CD4-positive, alpha-beta T cell treated with Interleukin-17A for 4 hours (primary cell): ENCODE measurements at regions not wholly inside any gene's neighbourhood (a gene's known extent, or its start where the extent isn't known, plus 50 kb on each side); places are given as distances from the start of the nearest gene placed in this dataset.

Source experiments
- DNase-seq: peaks from one replicate; pipeline ENCODE4 v3.0.0-alpha.2; 2020; ENCODE audit warnings: mixed read lengths

- no peak for DNase-seq
These were observed 151.2 kb upstream of the TNR start for GRCh38 chr1:175894581-175894980.

GRCh38 chr1:175893192-175893591, 149.8 kb upstream of the TNR start:
- no peak for DNase-seq

- DNase-seq: no peak
These were observed 149.3 kb upstream of the TNR start for GRCh38 chr1:175892686-175893085.

DNA sequence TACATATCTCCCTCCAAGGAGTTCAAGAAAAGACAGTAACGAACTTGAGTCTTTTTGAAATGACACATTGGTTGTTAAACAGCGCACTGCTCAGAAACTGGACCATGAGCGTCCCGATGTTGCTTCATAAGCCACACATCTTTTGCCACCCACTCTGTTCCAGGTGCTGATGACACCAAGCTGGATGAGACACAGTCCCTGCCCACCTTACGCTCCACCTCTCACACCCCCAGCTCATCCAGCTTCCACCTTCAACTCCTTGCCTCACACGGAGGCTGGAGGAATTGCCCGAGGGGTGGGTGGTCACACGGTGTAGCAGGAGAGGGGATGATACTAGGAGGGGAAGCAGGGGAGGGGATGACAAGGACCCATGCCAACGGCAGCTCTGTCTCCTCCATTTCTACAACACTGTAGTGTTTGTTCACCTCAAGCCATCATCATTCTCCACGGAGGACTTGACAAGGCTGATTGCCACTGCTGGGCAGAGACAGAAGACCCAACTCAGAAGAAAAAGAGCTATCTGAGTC, 148.5 kb upstream of the TNR start:
- DNase-seq: no peak

GRCh38 chr1:175890958-175891357, 147.6 kb upstream of the TNR start:
- no peak for DNase-seq

DNA sequence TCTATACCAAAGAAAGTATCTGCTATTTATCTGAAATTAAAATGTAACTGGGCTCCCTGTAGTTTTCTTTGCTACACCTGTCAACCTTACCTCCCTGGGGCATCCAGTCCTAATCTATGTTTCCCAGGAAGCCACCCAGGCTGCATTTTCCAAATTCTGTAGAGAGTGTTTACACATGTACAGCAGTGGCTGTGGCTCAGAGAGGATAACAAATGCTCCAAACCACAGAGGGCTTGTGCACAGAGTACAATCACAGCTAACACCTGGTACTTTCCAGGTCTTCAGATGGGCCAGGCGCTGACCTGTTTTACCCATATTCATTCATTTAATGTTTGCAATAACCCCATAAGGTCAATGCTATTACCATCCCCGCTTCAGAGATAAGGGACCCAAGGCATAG, 146.5 kb upstream of the TNR start:
- DNase-seq: no peak

DNA sequence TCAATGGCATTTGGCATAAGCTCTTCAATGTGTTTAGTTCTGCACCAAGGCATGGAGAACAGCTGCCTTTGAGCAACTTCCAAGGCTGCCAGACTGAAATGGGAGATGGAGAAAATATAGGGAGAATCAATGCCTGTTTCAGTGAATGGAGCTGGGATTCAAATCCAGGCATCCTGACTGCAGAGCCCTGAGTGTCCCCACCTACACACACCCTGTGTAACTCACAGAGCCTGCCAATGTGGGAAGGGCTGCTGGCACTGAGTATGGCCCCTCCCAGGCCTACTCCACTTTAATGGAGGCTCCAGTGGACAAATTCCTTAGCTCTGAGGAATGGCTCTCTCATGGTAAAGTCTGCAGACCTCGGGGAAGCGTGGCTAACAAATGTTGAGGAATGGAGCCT, 145.6 kb upstream of the TNR start:
- no peak for DNase-seq

DNA sequence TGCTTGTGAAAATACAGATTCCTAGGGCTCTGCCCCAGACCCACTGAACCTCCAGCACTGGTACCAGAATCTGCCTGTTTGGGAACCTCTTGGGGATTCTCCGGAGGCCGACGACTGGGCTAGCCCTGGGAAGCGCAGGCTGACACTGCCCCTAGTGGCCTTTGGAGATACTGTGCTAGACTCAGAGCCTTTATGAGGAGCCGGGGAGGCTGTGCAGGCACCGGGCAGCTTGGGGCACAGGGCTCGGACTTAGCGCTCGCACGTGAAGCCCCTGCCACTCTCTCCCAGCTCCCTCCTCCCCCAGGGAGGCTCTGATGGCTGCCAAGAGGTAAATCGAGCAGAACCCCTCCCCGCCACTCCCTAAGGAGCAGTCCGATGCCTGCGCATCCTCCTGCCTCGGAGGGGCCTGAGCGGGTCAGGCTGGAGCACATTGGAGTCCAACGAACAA, 144.6 kb upstream of the TNR start:
- DNase-seq: peak; percentile 11

DNA sequence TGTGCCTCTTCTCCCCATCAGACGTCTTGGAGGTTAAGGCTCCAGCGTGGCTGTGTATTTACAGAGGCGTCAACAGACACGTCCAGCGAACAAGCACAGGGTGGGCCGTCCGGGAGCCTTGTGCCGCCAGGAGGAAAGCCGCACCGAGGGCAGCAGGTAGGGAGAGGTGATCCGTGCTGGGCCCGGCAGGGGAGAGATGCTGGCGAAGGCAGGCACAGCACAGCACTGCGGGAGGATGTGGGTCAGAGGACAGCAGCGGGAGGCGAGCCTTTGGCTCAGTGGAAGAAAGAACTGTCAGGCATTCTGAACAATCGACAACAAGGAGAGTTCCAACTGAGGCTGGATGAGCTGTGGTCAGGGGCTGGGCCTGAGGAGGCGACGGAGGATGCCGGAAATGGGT, 144.1 kb upstream of the TNR start:
- DNase-seq: no peak

GRCh38 chr1:175885326-175885725, 141.9 kb upstream of the TNR start:
- DNase-seq: no peak

GRCh38 chr1:175884369-175884768, 141.0 kb upstream of the TNR start:
- DNase-seq: no peak

DNA sequence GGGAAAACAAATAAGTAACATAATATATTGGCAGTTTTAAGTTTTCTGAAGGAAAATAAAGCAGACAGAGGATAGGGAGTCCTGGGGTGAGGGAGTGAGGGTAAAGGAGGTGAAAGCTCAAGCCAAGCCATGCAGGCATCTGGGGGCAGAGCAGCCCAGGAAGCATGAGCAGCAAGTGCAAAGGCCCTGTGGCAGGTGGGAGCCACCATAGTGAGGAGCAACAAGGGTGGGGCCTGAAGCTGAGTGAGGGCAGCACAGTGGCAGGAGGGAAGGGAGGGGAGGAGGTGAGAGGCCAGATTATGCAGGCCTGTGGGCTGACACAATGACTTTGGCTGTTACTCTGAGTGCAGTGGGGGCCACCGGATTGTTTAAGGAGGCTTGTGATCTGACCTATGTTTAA, 138.8 kb upstream of the TNR start:
- no peak for DNase-seq

GRCh38 chr1:175881246-175881976, 138.0 kb upstream of the TNR start:
- DNase-seq: no peak

DNA sequence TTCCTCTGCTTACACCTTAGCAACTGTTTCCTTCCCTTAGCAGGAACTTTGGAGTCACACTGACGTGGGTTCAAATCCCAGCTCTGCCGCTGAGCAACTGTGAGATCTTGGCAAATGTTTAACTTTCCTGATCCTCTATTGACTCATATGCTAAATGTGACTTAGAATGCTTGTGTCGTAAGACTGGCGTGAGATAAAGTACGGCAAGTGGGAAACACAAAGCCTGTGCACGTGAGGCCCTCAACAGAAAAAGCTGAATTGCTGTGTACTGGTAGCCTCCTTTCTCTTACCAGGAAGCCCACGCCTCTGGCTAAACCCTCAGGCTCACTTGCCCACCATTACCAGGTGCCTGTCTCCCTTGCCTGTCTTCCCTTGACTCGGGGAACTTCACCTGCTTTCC, 135.4 kb upstream of the TNR start:
- no peak for DNase-seq

DNA sequence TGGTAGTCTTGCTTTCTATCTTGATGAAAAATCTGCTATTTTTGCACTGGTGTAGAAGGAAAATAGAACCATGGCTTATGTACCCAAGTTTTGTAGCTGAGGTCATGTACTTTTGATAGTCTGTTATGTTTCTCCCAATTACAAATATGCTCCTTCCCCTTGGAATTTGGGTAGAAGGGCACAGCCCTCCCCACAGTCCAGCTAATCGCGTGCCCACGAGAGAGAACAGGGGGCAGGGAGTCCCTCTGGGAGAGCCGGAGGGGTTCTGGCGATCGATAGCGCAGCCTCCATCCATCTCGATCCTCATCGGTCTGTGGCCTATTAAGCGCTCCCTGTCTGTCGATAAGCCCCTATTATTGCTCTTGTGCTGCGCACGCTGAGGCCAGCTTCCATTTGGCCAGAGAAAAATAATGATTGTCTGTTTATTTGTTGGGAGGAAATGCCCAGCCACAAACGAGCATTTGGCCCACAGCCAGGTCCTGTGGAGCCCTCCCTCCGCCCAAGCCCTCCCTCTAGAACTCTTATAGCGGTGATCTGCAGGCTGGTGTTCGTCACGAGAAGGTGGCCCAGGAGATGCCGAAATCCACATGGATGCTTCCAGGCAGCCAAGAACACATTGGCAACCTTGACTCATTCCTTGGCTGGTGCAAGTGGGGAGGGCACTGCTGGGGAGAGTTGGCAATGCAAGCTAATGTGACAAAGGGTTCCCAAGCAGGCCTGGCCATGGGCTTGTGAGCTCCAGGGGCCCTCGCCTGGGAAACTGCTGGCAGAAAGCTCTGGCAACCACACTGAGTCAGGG, 134.7 kb upstream of the TNR start:
- no peak for DNase-seq

DNA sequence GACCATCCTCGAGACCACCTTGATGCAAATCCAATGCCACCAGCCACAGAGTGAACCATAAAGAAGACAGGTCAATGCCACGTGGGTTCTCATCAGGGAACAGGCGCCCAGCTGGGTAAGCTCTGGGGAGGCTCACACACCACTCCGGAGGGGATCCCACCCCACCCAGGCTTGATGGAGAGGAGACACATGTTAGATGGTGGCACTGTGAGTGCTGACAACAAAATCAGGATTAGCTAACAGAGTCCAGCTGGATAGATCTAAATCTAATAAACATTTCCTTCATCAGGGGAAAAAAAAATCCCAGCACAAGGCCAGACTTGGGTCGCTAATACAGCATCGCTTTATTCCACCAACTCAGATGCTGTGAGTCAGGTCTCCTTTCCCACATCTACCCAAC, 132.2 kb upstream of the TNR start:
- DNase-seq: no peak

- DNase-seq: no peak
These were observed 130.7 kb upstream of the TNR start for GRCh38 chr1:175874081-175874480.

DNA sequence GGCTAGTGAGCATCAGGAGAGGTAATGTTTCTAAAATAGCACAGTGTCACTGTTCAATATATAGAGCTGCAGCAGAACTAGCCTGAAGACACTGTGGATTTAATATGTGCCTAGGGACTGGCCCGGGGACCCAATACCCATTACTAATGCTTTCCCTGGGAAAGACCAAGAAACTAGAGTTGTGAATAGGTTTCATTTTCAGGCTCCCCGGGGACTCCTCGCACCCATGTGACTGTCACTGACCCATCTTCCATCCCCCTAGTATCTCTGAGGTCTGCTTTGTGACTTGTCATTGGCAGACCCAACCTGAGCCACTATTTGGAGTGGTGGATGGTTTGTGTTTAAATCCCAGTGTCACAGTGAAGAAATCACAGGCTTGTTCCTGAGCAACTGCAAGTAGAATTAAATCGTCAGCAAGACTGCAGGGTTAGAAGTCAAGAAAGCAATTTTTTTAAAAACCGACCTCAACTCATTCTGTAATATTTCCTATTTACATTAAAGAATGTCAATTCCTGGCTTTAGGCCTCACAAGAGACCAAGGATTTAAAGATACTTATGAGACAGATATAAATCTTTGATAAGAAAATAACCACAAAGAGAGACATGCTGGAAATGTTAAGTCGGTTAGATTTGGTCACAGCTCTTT, 130.0 kb upstream of the TNR start:
- no peak for DNase-seq

- no peak for DNase-seq
These were observed 129.2 kb upstream of the TNR start for GRCh38 chr1:175872588-175872987.

GRCh38 chr1:175871647-175872046, 128.3 kb upstream of the TNR start:
- no peak for DNase-seq

- DNase-seq: no peak
These were observed 126.8 kb upstream of the TNR start for GRCh38 chr1:175870217-175870616.

DNA sequence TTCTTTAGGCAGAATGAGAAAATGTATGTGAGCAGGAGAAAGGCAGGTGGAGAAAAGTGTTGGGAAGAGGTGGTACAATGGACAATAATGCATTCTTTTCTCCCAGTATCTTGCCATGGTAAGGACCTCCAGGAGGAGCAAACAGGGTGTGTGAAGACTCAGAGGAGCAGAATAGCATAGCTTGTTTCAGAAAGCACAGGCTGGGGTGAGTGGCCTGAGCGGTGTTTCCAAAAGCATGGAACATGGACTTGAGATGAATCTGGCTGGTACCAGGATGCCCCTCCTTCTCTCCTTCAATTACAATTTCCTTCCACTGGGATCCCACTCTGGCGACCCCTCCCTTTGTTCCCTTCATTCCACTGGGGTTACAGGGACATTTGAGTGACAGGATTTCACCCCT, 123.4 kb upstream of the TNR start:
- DNase-seq: no peak

- no peak for DNase-seq
These were observed 121.8 kb upstream of the TNR start for GRCh38 chr1:175865041-175865766.
